GM21528 (cell line): ENCODE measurements at regions not wholly inside any gene's neighbourhood (a gene's known extent, or its start where the extent isn't known, plus 50 kb on each side); places are given as distances from the start of the nearest gene placed in this dataset.
"Not testable (repeated sequence)": the region's sequence is repeated elsewhere in the genome, so short reads cannot be mapped to it uniquely, and the experiment has no call there.

Experiments
- ATAC-seq: cut with Tn5 transposase; IDR thresholded peaks from one replicate; pipeline ENCODE4 v1.9.1; 2021; ENCODE audit warnings: mild to moderate bottlenecking, moderate library complexity; ENCODE audit not compliant: unreplicated experiment, low FRiP score

DNA sequence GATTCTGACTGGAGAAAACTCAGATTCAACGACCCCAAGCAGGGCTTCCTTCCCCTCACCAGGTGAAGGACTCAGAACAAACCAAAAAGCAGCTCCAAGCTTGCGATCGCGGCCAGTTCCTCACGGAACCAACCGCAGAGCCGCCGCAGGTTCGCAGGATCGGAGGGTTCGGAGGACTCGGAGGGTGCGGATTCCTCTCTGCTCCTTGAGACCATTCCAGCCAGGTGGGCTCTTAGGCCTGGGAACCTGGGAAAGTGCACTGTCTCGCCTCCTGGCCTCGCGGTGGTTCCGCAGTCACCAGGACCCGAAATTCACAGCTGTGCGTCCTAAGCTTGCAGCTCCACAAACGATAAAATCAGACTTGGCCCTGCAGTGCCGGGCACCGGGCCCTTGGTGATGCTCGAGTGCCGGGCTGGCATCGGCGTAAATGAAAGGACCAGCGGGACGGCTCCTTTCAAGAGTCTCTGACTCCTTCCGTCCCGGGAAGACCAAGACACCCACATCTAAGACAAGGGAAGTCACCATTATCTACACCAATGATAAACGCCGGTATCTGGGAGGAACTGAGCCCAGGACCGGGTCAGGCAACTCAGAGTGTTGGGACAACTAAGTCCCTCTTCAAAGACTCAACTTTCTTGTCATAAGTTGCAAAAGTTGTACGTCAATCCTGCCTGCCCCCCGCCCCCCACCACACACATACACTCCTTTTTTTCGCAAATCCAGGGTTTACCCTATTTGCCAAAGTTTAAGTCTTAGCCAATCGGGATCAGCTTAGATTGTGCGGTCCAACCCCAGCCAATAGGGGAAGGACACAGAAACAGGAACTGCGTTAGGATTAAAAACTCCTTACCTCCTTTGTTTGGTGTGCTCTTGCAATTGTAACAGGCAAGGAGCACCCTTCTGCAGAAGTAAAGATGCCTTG lies 69.8 kb upstream of the PRSS16 start:
- peak; percentile 66 for ATAC-seq

DNA sequence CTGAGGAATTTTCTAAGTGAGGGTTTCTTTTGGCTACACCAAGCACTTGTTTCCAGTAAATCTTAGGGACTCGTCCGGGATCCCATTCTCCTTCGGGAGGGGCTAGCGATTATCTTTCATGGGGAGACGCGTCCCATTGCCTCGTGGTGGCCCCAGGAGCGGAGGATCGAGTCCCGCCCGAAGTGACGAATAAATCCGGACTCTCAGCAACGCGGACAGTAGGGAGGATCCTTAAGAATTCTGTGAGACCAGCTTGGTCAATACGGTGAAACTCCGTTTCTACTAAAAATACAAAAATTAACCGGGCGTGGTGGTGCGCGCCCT lies 69.1 kb upstream of the PRSS16 start:
- peak; percentile 2 for ATAC-seq

DNA sequence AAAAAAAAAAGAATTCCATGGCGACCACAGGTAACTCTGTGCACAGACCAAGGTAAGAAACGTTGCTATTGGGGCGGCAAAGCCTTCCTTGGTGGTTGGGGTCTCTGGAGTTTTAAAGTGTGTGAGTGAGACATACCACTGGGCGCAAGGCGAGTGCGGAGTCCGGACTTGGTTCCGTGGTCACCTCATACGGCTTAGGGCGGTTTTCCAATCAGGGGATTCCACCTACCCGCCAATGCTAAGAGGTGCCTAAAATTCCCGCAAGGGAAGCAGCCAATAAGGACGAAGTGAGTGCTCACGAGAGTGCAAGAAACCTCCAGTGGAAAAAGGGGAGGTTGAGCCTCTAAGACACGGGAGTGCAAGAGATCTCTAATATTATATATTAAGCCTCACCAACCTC lies 68.6 kb upstream of the PRSS16 start:
- ATAC-seq: no peak

DNA sequence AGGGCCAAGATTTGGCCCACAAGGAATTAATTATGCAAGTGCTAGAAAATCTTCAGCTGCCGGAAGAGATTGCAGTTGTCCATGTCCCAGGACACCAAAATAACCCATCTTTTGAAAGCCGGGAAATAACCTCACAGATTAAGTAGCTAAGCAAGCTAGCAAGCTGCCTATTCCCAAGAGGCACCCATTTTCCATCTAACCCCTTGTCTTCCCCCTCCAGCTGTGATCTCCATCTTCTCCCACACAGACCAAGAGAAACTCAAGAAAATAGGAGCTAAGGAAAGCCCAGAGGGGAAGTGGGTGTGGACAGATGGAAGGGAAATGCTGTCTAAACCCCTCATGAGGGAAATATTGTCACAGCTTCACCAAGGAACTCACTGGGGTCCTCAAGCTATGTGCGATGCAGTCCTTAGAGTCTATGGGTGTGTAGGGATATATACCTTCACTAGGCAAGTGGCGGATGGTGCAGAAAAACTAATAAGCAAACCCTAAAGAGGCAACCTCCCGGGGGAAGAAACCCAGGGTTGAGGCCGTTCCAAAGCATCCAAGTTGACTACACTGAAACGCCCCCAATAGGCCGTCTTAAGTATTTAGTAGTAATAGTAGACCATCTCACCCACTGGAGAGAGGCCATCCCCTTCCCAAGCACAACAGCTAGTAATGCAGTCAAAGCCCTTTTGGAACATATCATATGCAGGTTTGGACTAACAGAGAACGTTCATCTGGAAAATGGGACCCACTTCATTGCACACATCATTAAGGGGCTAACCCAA lies 64.3 kb upstream of the PRSS16 start:
- no peak for ATAC-seq

DNA sequence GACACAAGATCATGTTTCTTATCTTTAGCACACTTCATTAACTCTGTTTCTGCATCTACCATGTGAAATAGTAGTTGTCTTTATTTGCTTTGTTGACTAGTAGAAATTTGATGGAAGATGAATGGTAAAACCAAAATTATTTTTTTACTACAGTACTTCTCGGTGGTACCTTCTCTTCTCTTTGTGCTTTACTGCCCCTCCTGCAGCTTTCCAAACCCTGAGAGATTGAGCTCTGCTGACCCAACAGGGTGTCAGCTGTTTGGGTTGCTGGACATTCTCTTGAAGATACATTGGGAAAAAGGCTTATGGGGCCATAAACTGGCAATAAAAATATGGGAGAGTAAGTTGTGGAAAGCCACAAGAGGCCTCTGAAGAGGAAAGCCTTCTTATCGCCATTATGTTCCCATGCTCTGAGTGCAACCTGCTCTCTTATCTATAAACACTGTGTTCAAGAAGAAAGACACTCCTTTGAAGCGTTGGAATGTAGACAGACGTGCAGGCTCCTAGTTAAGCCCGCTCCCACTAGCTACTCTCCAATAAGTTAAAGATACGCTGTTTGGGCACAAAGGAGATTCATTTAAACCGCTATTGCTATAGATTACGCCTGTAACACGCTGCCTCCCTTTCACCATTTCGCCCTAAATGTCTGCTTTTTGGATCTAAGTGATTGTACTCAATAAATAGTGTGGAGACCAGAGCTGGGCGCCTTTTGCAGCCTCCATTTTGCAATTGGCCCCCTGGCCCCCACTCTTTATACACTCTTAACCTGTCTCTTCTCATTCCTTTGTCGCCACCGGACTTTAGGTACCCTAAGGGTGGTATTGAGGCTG lies 60.1 kb upstream of the PRSS16 start:
- ATAC-seq: no peak

DNA sequence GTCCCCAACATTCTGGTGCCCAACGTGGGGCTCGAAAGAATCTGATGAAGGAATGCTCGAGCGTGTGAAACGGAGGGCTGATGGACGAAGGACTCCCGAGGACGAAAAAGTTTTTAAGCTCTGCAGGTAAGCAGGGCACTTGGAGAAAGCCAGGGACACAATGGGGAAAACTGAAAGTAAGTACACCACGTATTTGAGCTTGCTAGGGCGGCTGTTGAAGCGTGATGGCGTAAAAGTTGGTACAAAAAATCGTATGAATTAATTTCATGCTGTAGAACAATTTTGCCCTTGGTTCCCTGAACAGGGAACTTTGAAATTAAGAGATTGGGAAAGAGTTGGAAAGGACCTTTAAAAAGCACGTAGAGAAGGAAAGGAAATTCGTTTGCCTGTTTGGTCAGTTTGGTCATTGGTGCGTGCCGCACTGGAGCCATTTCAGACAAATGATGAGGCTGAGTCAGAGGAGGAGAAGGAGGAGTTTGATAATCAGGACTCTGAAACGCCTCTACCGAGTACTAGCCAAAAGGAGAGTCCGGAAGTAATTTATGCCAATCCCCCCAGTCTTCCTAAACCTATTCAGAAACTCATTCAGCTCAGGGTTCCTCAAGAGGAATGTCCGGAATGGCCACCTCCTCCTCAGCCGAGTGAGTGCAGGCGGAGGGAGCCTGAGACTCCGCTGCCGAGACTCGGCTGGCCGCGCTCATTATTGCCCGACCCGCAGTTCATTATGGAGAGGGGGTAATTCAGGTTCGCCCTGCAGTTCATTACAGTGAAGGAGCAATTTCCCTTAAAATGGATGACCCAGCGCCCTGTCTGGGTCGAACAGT lies 59.2 kb upstream of the PRSS16 start:
- ATAC-seq: peak; percentile 77

DNA sequence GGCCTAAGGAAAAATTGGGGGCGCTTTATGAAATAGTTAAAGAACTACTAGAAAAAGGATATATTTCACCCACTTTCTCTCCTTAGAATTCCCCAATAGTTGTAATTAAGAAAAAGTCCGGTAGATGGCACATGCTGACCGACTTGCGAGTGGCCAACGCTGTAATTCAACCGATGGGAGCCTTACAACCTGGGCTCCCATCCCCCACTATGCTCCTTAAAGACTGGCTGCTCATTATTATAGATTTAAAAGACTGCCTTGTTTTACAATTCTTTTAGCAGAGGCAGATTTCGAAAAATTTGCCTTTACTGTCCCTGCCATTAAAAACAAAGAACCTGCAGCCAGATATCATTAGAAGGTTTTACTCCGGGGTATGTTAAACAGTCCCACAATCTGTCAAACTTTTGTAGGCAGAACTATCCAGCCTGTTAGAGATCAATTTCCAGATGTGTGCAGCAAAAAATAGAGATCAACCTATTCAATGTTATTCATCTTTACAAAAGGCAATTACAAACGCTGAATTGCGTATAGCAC lies 58.5 kb upstream of the PRSS16 start:
- peak; percentile 72 for ATAC-seq

DNA sequence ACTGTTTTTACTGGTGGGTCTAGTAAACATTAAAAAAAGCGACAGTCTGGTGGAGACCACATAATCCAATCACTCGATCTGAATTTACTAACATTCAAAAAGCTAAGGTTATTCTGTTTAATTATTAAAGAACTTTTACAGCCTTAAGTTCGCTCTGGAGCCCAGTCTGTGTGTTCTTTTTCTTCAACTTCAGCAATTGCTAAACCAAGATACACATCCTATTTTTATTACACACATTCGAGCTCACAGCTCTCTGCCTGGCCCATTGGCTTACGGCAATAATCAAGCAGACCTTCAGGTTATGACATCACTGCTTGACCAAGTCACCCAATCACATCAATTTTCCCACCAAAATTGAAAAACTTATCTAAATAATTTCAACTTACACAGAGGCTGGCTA lies 57.4 kb upstream of the PRSS16 start:
- ATAC-seq: no peak

DNA sequence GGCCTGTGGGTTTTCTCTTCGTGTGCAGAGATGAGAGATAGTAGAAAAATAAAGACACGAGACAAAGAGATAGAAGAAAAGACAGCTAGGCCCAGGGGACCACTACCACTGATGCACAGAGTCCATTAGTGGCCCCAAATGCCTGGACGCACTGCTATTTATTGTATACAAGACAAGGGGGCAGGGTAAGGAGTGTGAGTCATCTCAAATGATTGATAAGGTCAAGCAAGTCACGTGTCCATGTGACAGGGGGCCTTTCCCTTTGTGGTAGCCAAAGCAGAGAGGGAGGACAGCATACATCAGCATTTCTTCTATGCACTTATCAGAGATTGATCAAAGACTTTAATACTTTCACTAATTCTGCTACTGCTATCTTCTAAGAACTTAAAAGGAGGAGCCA lies 53.0 kb upstream of the PRSS16 start:
- not testable (repeated sequence) for ATAC-seq

DNA sequence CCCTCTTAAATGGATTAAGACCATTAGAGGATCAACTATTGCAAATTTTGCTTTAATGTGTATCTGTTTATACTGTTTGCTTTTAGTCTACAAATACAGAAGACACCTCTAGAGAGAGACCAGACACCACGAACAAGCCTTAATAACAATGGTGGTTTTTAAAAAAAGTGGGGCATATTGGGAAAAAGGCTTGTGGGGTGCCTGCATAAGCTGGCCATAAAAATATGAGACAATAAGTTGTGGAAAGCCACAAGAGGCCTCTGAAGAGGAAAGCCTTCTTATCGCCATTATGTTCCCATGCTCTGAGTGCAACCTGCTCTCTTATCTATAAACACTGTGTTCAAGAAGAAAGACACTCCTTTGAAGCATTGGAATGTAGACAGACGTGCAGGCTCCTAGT lies 52.0 kb upstream of the PRSS16 start:
- ATAC-seq: not testable (repeated sequence)
